Activated CD4-positive, alpha-beta T cell treated with anti-CD3 and anti-CD28 coated beads, Interleukin-2, amount 10 ng/mL, durations not matched to agents 24 days and 14 days (primary cell): ENCODE measurements at regions not wholly inside any gene's neighbourhood (a gene's known extent, or its start where the extent isn't known, plus 50 kb on each side); places are given as distances from the start of the nearest gene placed in this dataset.

Experiments used
- DNase-seq: peaks from one replicate; pipeline ENCODE4 v3.0.0; 2022
- H3K27ac Mint-ChIP-seq: one replicate; pipeline ENCODE4 v1.8.0; 2022; ENCODE audit warnings: mild to moderate bottlenecking, mixed read lengths
- H3K27me3 Mint-ChIP-seq: one replicate; pipeline ENCODE4 v1.8.0; 2022; ENCODE audit warnings: mixed read lengths
- H3K36me3 Mint-ChIP-seq: one replicate; pipeline ENCODE4 v1.8.0; 2022; ENCODE audit warnings: low read depth, mild to moderate bottlenecking, mixed read lengths
- H3K4me1 Mint-ChIP-seq: one replicate; pipeline ENCODE4 v1.8.0; 2021; ENCODE audit warnings: mixed read lengths
- H3K4me3 Mint-ChIP-seq: one replicate; pipeline ENCODE4 v1.8.0; 2022; ENCODE audit warnings: mild to moderate bottlenecking, moderate library complexity, mixed read lengths
- H3K9me3 Mint-ChIP-seq: one replicate; pipeline ENCODE4 v1.8.0; 2021; ENCODE audit warnings: mixed read lengths
- intact Hi-C: fragments of 100-400 bp; cut with micrococcal nuclease; formaldehyde crosslinking; loops from one replicate; pipeline ENCODE4 v1.15.1; 2023

GRCh38 chr10:33795529-33795928, 461.1 kb upstream of the NRP1 start:
- Mint-ChIP-seq H3K36me3 (no peaks in the 10 kb centered on the region), H3K4me1 (no peaks in the 10 kb centered on the region), H3K27me3 (no peaks in the 10 kb centered on the region), H3K27ac (no peak overlapping the region), H3K4me3 (no peak overlapping the region), H3K9me3 (no peaks in the 10 kb centered on the region)
- no peak for DNase-seq
- intact Hi-C loops: no loop called here

- Mint-ChIP-seq H3K4me3 (no peak overlapping the region), H3K27me3 (no peaks in the 10 kb centered on the region), H3K9me3 (no peaks in the 10 kb centered on the region), H3K4me1 (no peaks in the 10 kb centered on the region), H3K27ac (no peak overlapping the region), H3K36me3 (no peaks in the 10 kb centered on the region)
- intact Hi-C loops: no loop called here
- DNase-seq: no peak
Observed at GRCh38 chr10:33794460-33794859, 460.0 kb upstream of the NRP1 start.

- no peaks in the 10 kb centered on the region for H3K9me3 Mint-ChIP-seq
- intact Hi-C loops: no loop called here
- no peaks in the 10 kb centered on the region for H3K27me3 Mint-ChIP-seq
- H3K36me3 Mint-ChIP-seq: no peaks in the 10 kb centered on the region
- H3K4me1 Mint-ChIP-seq: no peaks in the 10 kb centered on the region
- DNase-seq: no peak
- H3K4me3 Mint-ChIP-seq: no peak overlapping the region
- no peak overlapping the region for H3K27ac Mint-ChIP-seq
Observed at GRCh38 chr10:33793793-33794192, 459.3 kb upstream of the NRP1 start.

- Mint-ChIP-seq H3K36me3 (no peaks in the 10 kb centered on the region), H3K4me3 (no peak overlapping the region), H3K27ac (no peak overlapping the region), H3K9me3 (no peaks in the 10 kb centered on the region), H3K27me3 (no peaks in the 10 kb centered on the region), H3K4me1 (no peaks in the 10 kb centered on the region)
- intact Hi-C loops: no loop called here
- no peak for DNase-seq
Observed at GRCh38 chr10:33791272-33791660, 456.8 kb upstream of the NRP1 start.

- Mint-ChIP-seq H3K4me1 (no peaks in the 10 kb centered on the region), H3K4me3 (no peak overlapping the region), H3K27ac (no peak overlapping the region), H3K36me3 (no peaks in the 10 kb centered on the region), H3K9me3 (no peaks in the 10 kb centered on the region), H3K27me3 (no peaks in the 10 kb centered on the region)
- intact Hi-C loops: no loop called here
- DNase-seq: no peak
Observed at GRCh38 chr10:33790521-33791271, 456.2 kb upstream of the NRP1 start.

- Mint-ChIP-seq H3K27ac (no peak overlapping the region), H3K27me3 (no peaks in the 10 kb centered on the region), H3K36me3 (no peaks in the 10 kb centered on the region), H3K4me1 (no peaks in the 10 kb centered on the region), H3K9me3 (no peaks in the 10 kb centered on the region), H3K4me3 (no peak overlapping the region)
- DNase-seq: no peak
- intact Hi-C loops: no loop called here
Observed at GRCh38 chr10:33783557-33783956, 449.1 kb upstream of the NRP1 start.

GRCh38 chr10:33783078-33783477, 448.6 kb upstream of the NRP1 start:
- Mint-ChIP-seq H3K9me3 (no peaks in the 10 kb centered on the region), H3K4me3 (no peak overlapping the region), H3K4me1 (no peaks in the 10 kb centered on the region), H3K36me3 (no peaks in the 10 kb centered on the region), H3K27me3 (no peaks in the 10 kb centered on the region), H3K27ac (no peak overlapping the region)
- intact Hi-C loops: no loop called here
- DNase-seq: no peak

GRCh38 chr10:33781606-33782395, 447.3 kb upstream of the NRP1 start:
- DNase-seq: no peak
- Mint-ChIP-seq H3K4me1 (no peaks in the 10 kb centered on the region), H3K36me3 (no peaks in the 10 kb centered on the region)

GRCh38 chr10:33780961-33781360, 446.5 kb upstream of the NRP1 start:
- intact Hi-C loops: no loop called here
- no peak for DNase-seq
- no peaks in the 10 kb centered on the region for H3K9me3 Mint-ChIP-seq
- H3K36me3 Mint-ChIP-seq: no peaks in the 10 kb centered on the region
- no peaks in the 10 kb centered on the region for H3K4me1 Mint-ChIP-seq
- H3K4me3 Mint-ChIP-seq: no peak overlapping the region
- H3K27me3 Mint-ChIP-seq: no peaks in the 10 kb centered on the region
- H3K27ac Mint-ChIP-seq: no peak overlapping the region

More at GRCh38 chr10:33781606-33782395, 447.3 kb upstream of the NRP1 start:
- H3K27ac Mint-ChIP-seq: no peak overlapping the region
- no peak overlapping the region for H3K4me3 Mint-ChIP-seq
- intact Hi-C loops: no loop called here
- no peaks in the 10 kb centered on the region for H3K9me3 Mint-ChIP-seq
- H3K27me3 Mint-ChIP-seq: no peaks in the 10 kb centered on the region

- no peak for DNase-seq
- Mint-ChIP-seq H3K4me1 (no peaks in the 10 kb centered on the region), H3K36me3 (no peaks in the 10 kb centered on the region), H3K9me3 (no peaks in the 10 kb centered on the region), H3K27ac (no peak overlapping the region), H3K4me3 (no peak overlapping the region), H3K27me3 (no peaks in the 10 kb centered on the region)
- intact Hi-C loops: no loop called here
Observed at GRCh38 chr10:33777223-33777622, 442.8 kb upstream of the NRP1 start.

- intact Hi-C loops: no loop called here
- Mint-ChIP-seq H3K9me3 (no peaks in the 10 kb centered on the region), H3K27ac (no peak overlapping the region), H3K36me3 (no peaks in the 10 kb centered on the region), H3K4me1 (no peaks in the 10 kb centered on the region), H3K27me3 (no peaks in the 10 kb centered on the region), H3K4me3 (no peak overlapping the region)
- no peak for DNase-seq
Observed at GRCh38 chr10:33776419-33777070, 442.1 kb upstream of the NRP1 start.

GRCh38 chr10:33774857-33775256, 440.4 kb upstream of the NRP1 start:
- no peak overlapping the region for H3K27ac Mint-ChIP-seq
- H3K27me3 Mint-ChIP-seq: no peaks in the 10 kb centered on the region
- H3K9me3 Mint-ChIP-seq: no peaks in the 10 kb centered on the region
- no peak overlapping the region for H3K4me3 Mint-ChIP-seq
- H3K36me3 Mint-ChIP-seq: no peaks in the 10 kb centered on the region
- intact Hi-C loops: no loop called here
- DNase-seq: no peak
- H3K4me1 Mint-ChIP-seq: no peaks in the 10 kb centered on the region

- Mint-ChIP-seq H3K9me3 (no peaks in the 10 kb centered on the region), H3K27me3 (no peaks in the 10 kb centered on the region), H3K4me3 (no peak overlapping the region), H3K4me1 (no peaks in the 10 kb centered on the region), H3K36me3 (no peaks in the 10 kb centered on the region), H3K27ac (no peak overlapping the region)
- intact Hi-C loops: no loop called here
- no peak for DNase-seq
Observed at GRCh38 chr10:33773886-33774480, 439.5 kb upstream of the NRP1 start.

GRCh38 chr10:33773253-33773573, 438.7 kb upstream of the NRP1 start:
- no peaks in the 10 kb centered on the region for H3K9me3 Mint-ChIP-seq
- no peaks in the 10 kb centered on the region for H3K36me3 Mint-ChIP-seq
- intact Hi-C loops: no loop called here
- no peak for DNase-seq
- H3K27me3 Mint-ChIP-seq: no peaks in the 10 kb centered on the region
- H3K27ac Mint-ChIP-seq: no peak overlapping the region
- H3K4me1 Mint-ChIP-seq: no peaks in the 10 kb centered on the region
- no peak overlapping the region for H3K4me3 Mint-ChIP-seq
